Spleen (tissue), 7 donors: ENCODE measurements at regions not wholly inside any gene's neighbourhood (a gene's known extent, or its start where the extent isn't known, plus 50 kb on each side); places are given as distances from the start of the nearest gene placed in this dataset.

Experiments used
- CTCF ChIP-seq, 11 experiments: fragments of 200-600 bp in 7 of 11; fragments of 450-650 bp in 4 of 11; sonication (generic) in 4 of 11; IDR thresholded peaks in 8 of 11; conservative IDR thresholded peaks in 3 of 11; 1 replicate in 7 of 11; 2 replicates in 4 of 11; pipeline versions ENCODE4 v1.4.0 to v1.8.0; 2016 to 2021; ENCODE audit warnings: antibody characterized with exemption in 11 of 11, inconsistent platforms in 4 of 11, mild to moderate bottlenecking in 1 of 11
- POLR2A ChIP-seq, 3 donors: fragments of 450-650 bp; IDR thresholded peaks; one replicate each; pipeline ENCODE4 v1.5.1; 2017; ENCODE audit warnings: antibody characterized with exemption in 3 of 3, mild to moderate bottlenecking in 1 of 3
- donor health status: DM: no; HTN: no; CAD: no; lungs with moderate emphysema.
- donor health status: DM: no; HTN: no; CAD: no.
- donor health status: DM: no; HTN: no; CAD: no.

- TF ChIP-seq POLR2A (IDR thresholded peaks at IDR 0.05) (no peak), CTCF (IDR thresholded peaks at IDR 0.05 in 8 of 11, conservative IDR thresholded peaks at IDR 0.05 in 3 of 11) (no peak)
These were observed 1012.3 kb upstream of the PHF14 start for GRCh38 chr7:9961161-9961922.
